ENCODE measurements at regions not wholly inside any gene's neighbourhood (a gene's known extent, or its start where the extent isn't known, plus 50 kb on each side); places are given as distances from the start of the nearest gene placed in this dataset.

GRCh38 chr2:196318517-196319377 lies 147.4 kb upstream of the STK17B start:
- no peak for DNase-seq

GRCh38 chr2:196322973-196323810 lies 151.8 kb upstream of the STK17B start:
- no peak for DNase-seq

- peak; percentile 19 for DNase-seq
Measured at GRCh38 chr2:196324211-196324610, 152.8 kb upstream of the STK17B start.

- DNase-seq, result peak; percentile 23
Measured at GRCh38 chr2:196328088-196328680, 156.8 kb upstream of the STK17B start.

GRCh38 chr2:196329959-196330358 lies 158.6 kb upstream of the STK17B start:
- DNase-seq, result no peak

GRCh38 chr2:196330645-196331044 lies 159.3 kb upstream of the STK17B start:
- DNase-seq, result no peak

GRCh38 chr2:196331143-196331542 lies 159.8 kb upstream of the STK17B start:
- DNase-seq, result peak; percentile 84

- DNase-seq, result no peak
Measured at GRCh38 chr2:196331851-196332250, 160.5 kb upstream of the STK17B start.

GRCh38 chr2:196333397-196333796 lies 162.0 kb upstream of the STK17B start:
- no peak for DNase-seq

- no peak for DNase-seq
Measured at GRCh38 chr2:196334710-196335109, 163.3 kb upstream of the STK17B start.

- DNase-seq, result no peak
Measured at GRCh38 chr2:196335221-196335634, 163.8 kb upstream of the STK17B start.

GRCh38 chr2:196336207-196336606 lies 164.8 kb upstream of the STK17B start:
- no peak for DNase-seq

GRCh38 chr2:196336715-196337114 lies 165.3 kb upstream of the STK17B start:
- DNase-seq, result no peak

GRCh38 chr2:196337208-196337953 lies 166.0 kb upstream of the STK17B start:
- DNase-seq, result peak; percentile 74

GRCh38 chr2:196338440-196338839 lies 167.1 kb upstream of the STK17B start:
- no peak for DNase-seq

- no peak for DNase-seq
Measured at GRCh38 chr2:196341277-196341841, 170.0 kb upstream of the STK17B start.

GRCh38 chr2:196344397-196344796 lies 173.0 kb upstream of the STK17B start:
- no peak for DNase-seq

GRCh38 chr2:196353717-196354116 lies 182.3 kb upstream of the STK17B start:
- no peak for DNase-seq

GRCh38 chr2:196354186-196354585 lies 182.8 kb upstream of the STK17B start:
- no peak for DNase-seq

- peak; percentile 52 for DNase-seq
Measured at GRCh38 chr2:196356332-196356731, 185.0 kb upstream of the STK17B start.

- no peak for DNase-seq
Measured at GRCh38 chr2:196360650-196361049, 189.3 kb upstream of the STK17B start.

GRCh38 chr2:196361606-196362326 lies 190.4 kb upstream of the STK17B start:
- no peak for DNase-seq

Measured in hematopoietic multipotent progenitor cell treated with erythropoietin and hydrocortisone succinate and interleukin-3 and kit ligand, for 6 days (in vitro differentiated cells).